22Rv1 (cell line): ENCODE measurements at regions not wholly inside any gene's neighbourhood (a gene's known extent, or its start where the extent isn't known, plus 50 kb on each side); places are given as distances from the start of the nearest gene placed in this dataset.

ENCODE experiments used
- H3K27ac ChIP-seq: fragments of 450-650 bp; 2 replicates; pipeline ENCODE4 v1.5.1; 2017
- CTCF ChIP-seq: fragments of 450-650 bp; IDR thresholded peaks from 2 replicates; pipeline ENCODE4 v1.5.1; 2017; ENCODE audit warnings: mild to moderate bottlenecking
- ZFX ChIP-seq: fragments of 450-650 bp; IDR thresholded peaks from 2 replicates; pipeline ENCODE4 v1.6.1; 2017; ENCODE audit warnings: antibody characterized with exemption, borderline replicate concordance

- no peak overlapping the region for H3K27ac ChIP-seq
- peak; percentile 55 for TF ChIP-seq CTCF
- no peak for TF ChIP-seq ZFX
Observed at GRCh38 chr6:113461153-113461932, 395.8 kb upstream of the MARCKS start.

DNA sequence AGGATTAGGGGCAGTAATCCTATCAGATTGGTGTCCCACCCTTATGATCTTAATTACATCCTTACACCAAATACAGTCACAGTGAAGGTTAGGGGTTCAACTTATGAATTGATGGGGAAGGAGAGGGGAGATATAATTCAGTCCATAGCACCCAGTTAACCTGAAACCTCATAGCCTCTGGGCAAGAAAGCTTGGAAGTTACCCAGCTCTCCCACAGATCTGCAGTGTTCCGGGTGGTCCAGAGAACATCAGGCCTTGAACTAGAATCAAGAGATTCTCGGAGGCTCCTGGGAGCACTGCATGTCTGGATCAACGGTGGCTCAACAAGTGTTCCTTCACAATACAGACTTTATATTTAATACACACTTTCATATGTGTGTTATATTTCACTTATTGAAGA is 392.6 kb upstream of the MARCKS start:
- H3K27ac ChIP-seq, result no peak overlapping the region
- no peak for TF ChIP-seq ZFX
- no peak for TF ChIP-seq CTCF

GRCh38 chr6:113464960-113465359 is 392.2 kb upstream of the MARCKS start:
- H3K27ac ChIP-seq, result no peak overlapping the region
- TF ChIP-seq ZFX, result no peak

DNA sequence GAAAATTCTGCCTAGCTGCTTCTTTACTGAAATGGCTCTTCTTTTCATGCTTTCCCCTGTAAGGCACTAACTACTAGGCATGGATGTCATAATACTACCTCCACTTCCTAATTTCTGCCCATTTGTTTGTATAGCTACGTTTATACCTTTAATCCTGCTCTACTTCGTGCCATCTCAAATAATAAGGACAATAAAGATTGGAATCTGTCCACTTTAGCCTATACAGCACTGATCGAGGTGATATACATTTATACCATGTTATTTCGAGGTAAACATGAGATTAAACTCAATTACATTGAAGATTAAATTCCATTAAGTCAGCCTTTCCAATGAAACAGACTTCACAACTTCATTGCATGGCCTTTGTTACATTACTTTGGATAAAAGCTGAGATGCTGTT is 390.6 kb upstream of the MARCKS start:
- TF ChIP-seq CTCF, result no peak
- no peak for TF ChIP-seq ZFX
- H3K27ac ChIP-seq, result peak overlapping the region; percentile 34

- no peak for TF ChIP-seq ZFX
- no peak for TF ChIP-seq CTCF
- H3K27ac ChIP-seq, result no peak overlapping the region
Observed at GRCh38 chr6:113475392-113475791, 381.8 kb upstream of the MARCKS start.

DNA sequence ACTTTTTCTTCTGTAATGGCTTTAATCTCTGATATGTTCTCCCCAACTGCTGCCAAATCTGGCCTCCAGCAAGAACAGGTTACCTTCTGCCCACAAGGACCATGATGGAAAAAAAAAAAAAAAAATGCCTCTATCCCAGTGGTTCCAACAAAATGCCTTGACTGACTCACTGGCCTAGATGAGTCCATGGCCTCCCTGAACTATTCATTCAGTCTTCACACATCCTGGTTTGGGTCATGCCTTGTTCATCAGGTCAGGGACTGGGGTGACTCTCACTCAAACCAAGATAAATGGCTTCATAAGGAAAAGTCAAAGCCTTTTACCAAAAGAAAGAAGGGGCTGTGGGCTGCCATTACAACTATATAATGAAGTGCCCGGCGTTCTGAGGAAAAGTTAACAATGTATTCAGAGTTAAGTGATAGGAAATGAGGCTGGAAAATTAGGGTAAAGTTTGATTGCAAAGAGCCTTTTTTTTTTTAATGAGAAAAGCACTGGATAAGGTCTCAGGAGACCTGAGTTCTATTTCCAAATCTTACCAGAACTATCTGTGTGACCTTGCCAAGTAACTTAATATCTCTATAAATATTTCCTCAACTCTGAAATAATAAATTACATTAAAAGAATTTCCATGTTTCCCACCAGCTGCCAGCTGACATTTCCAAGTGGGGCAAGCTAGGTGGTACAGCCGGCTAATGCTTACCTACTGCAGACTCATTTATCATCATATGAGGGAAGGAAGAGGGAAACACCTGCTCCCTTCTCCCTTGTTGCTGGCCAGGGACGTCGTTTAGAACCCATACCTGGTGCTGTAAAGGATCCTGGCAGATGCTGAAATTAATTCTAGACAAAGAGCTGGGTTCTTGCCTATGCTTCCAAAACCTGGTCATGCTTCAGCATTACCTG is 380.0 kb upstream of the MARCKS start:
- TF ChIP-seq ZFX (no peak), CTCF (no peak)
- H3K27ac ChIP-seq, result no peak overlapping the region

- H3K27ac ChIP-seq, result no peak overlapping the region
- TF ChIP-seq CTCF, result no peak
- no peak for TF ChIP-seq ZFX
Observed at GRCh38 chr6:113480616-113481015, 376.5 kb upstream of the MARCKS start.
